ENCODE measurements at regions not wholly inside any gene's neighbourhood (a gene's known extent, or its start where the extent isn't known, plus 50 kb on each side); places are given as distances from the start of the nearest gene placed in this dataset.

GRCh38 chr12:107894589-107894988 lies 120.1 kb downstream of the ASCL4 start:
- DNase-seq: no peak

GRCh38 chr12:107895966-107896365 lies 121.5 kb downstream of the ASCL4 start:
- DNase-seq: no peak

- DNase-seq: no peak
Measured at GRCh38 chr12:107900588-107900987, 126.1 kb downstream of the ASCL4 start.

GRCh38 chr12:107903341-107904061 lies 129.0 kb downstream of the ASCL4 start:
- DNase-seq: no peak

- DNase-seq: no peak
Measured at GRCh38 chr12:107906707-107907106, 132.2 kb downstream of the ASCL4 start.

GRCh38 chr12:107912421-107913004 lies 138.0 kb downstream of the ASCL4 start:
- DNase-seq: no peak

GRCh38 chr12:107914460-107914977 lies 140.0 kb downstream of the ASCL4 start:
- DNase-seq: no peak

- DNase-seq: no peak
Measured at GRCh38 chr12:107917912-107918800, 143.7 kb downstream of the ASCL4 start.

- DNase-seq: no peak
Measured at GRCh38 chr12:107921062-107921461, 146.6 kb downstream of the ASCL4 start.

- DNase-seq: no peak
Measured at GRCh38 chr12:107925125-107925524, 150.6 kb downstream of the ASCL4 start.

- DNase-seq: no peak
Measured at GRCh38 chr12:107929436-107929835, 154.9 kb downstream of the ASCL4 start.

- no peak for DNase-seq
Measured at GRCh38 chr12:107931761-107932160, 157.3 kb downstream of the ASCL4 start.

GRCh38 chr12:107938446-107938845 lies 163.9 kb downstream of the ASCL4 start:
- no peak for DNase-seq

- DNase-seq: no peak
Measured at GRCh38 chr12:107948391-107948945, 174.0 kb downstream of the ASCL4 start.

- no peak for DNase-seq
Measured at GRCh38 chr12:107951024-107951423, 176.5 kb downstream of the ASCL4 start.

- DNase-seq: no peak
Measured at GRCh38 chr12:107955966-107956643, 173.0 kb upstream of the WSCD2 start.

GRCh38 chr12:107957459-107957858 lies 171.6 kb upstream of the WSCD2 start:
- no peak for DNase-seq

GRCh38 chr12:107963635-107964034 lies 165.5 kb upstream of the WSCD2 start:
- DNase-seq: no peak

- no peak for DNase-seq
Measured at GRCh38 chr12:107967170-107967569, 161.9 kb upstream of the WSCD2 start.

GRCh38 chr12:107973950-107974349 lies 155.1 kb upstream of the WSCD2 start:
- no peak for DNase-seq

- DNase-seq: no peak
Measured at GRCh38 chr12:107976331-107976730, 152.8 kb upstream of the WSCD2 start.

GRCh38 chr12:107978201-107978600 lies 150.9 kb upstream of the WSCD2 start:
- DNase-seq: no peak

- no peak for DNase-seq
Measured at GRCh38 chr12:107978641-107979040, 150.4 kb upstream of the WSCD2 start.
